ENCODE measurements at regions not wholly inside any gene's neighbourhood (a gene's known extent, or its start where the extent isn't known, plus 50 kb on each side); places are given as distances from the start of the nearest gene placed in this dataset.

GRCh38 chr2:145066856-145067548, 547.1 kb upstream of the ZEB2 start:
- DNase-seq, result peak in 1 of 3 donors; percentile 3
- H3K36me3 ChIP-seq (ENCODE audit: low read depth), result no peaks in the 10 kb centered on the region
- H3K9me3 ChIP-seq, result no peaks in the 10 kb centered on the region
- no peaks in the 10 kb centered on the region for H3K4me1 ChIP-seq (ENCODE audit: low read depth)
- no peak overlapping the region for H3K4me3 ChIP-seq
- intact Hi-C loops (cut with DNase I, micrococcal nuclease), result no loop called here
- no peak for ATAC-seq
- TF ChIP-seq CTCF (IDR thresholded peaks at IDR 0.05), result no peak

- peak in 1 of 3 donors; percentile 11 for DNase-seq
- no peak overlapping the region for H3K4me3 ChIP-seq
- no peaks in the 10 kb centered on the region for H3K36me3 ChIP-seq (ENCODE audit: low read depth)
- no peak for TF ChIP-seq CTCF (IDR thresholded peaks at IDR 0.05)
- no peaks in the 10 kb centered on the region for H3K9me3 ChIP-seq
- no peak for ATAC-seq
- intact Hi-C loops (cut with DNase I, micrococcal nuclease), result no loop called here
- no peaks in the 10 kb centered on the region for H3K4me1 ChIP-seq (ENCODE audit: low read depth)
Observed at GRCh38 chr2:145066151-145066661, 546.3 kb upstream of the ZEB2 start.

GRCh38 chr2:145065342-145065741, 545.4 kb upstream of the ZEB2 start:
- no peak for TF ChIP-seq CTCF (IDR thresholded peaks at IDR 0.05)
- Histone ChIP-seq H3K36me3 (ENCODE audit: low read depth) (no peaks in the 10 kb centered on the region), H3K9me3 (no peaks in the 10 kb centered on the region), H3K4me3 (no peak overlapping the region), H3K4me1 (ENCODE audit: low read depth) (no peaks in the 10 kb centered on the region)
- intact Hi-C loops (cut with DNase I, micrococcal nuclease), result no loop called here
- DNase-seq, result no peak
- ATAC-seq, result no peak

GRCh38 chr2:145064511-145064910, 544.6 kb upstream of the ZEB2 start:
- no peaks in the 10 kb centered on the region for H3K4me1 ChIP-seq (ENCODE audit: low read depth)
- H3K4me3 ChIP-seq, result no peak overlapping the region
- DNase-seq (no peak), ATAC-seq (no peak)
- H3K9me3 ChIP-seq, result no peaks in the 10 kb centered on the region
- no peaks in the 10 kb centered on the region for H3K36me3 ChIP-seq (ENCODE audit: low read depth)
- intact Hi-C loops (cut with DNase I, micrococcal nuclease), result no loop called here
- no peak for TF ChIP-seq CTCF (IDR thresholded peaks at IDR 0.05)

- Histone ChIP-seq H3K9me3 (no peaks in the 10 kb centered on the region), H3K4me1 (ENCODE audit: low read depth) (no peaks in the 10 kb centered on the region), H3K36me3 (ENCODE audit: low read depth) (no peaks in the 10 kb centered on the region), H3K4me3 (no peak overlapping the region)
- TF ChIP-seq CTCF (IDR thresholded peaks at IDR 0.05), result no peak
- no peak for DNase-seq
- ATAC-seq, result no peak
- intact Hi-C loops (cut with DNase I, micrococcal nuclease), result no loop called here
Observed at GRCh38 chr2:145060876-145061275, 541.0 kb upstream of the ZEB2 start.

Data from mucosa of descending colon (tissue), 3 donors.